ENCODE measurements at regions not wholly inside any gene's neighbourhood (a gene's known extent, or its start where the extent isn't known, plus 50 kb on each side); places are given as distances from the start of the nearest gene placed in this dataset.

DNA sequence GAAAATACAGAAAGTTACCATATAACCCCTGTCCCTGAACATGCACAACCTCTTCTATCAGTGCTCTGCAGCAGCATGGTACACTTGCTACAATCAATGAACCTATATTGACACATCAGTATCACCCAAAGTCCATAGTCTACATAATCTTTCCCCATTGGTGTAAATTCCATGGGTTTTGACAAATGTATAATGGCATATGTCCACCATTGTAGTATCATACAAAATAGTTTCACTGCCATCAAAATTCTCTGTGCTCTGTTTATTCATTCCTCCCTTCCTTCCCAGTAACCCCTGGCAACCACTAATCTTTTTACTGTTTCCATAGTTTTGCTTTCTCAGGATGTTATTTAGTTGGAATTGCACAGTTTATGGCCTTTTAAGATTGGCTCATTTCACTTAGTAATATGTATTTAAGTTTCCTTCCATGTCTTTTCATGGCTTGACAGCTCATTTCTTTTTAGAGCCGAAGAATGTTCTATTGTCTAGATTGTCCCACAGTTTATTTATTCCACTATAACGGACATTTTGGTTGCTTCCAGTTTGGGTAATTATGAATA, 1707.0 kb downstream of the EFNA5 start:
- no peaks in the 10 kb centered on the region for H3K4me1 ChIP-seq (ENCODE audit: insufficient read depth, low read length, poor library complexity, severe bottlenecking)
- DNase-seq (ENCODE audit: low spot score), result no peak
- H3K36me3 ChIP-seq (ENCODE audit: insufficient read depth, low read length, poor library complexity, severe bottlenecking), result no peaks in the 10 kb centered on the region
- no peaks in the 10 kb centered on the region for H3K9me3 ChIP-seq (ENCODE audit: low read depth, low read length, poor library complexity, severe bottlenecking)
- CTCF ChIA-PET, result no interaction called here
- no TSS peak for BruUV-seq (replicated peaks)
- TF ChIP-seq, protein P1, sequence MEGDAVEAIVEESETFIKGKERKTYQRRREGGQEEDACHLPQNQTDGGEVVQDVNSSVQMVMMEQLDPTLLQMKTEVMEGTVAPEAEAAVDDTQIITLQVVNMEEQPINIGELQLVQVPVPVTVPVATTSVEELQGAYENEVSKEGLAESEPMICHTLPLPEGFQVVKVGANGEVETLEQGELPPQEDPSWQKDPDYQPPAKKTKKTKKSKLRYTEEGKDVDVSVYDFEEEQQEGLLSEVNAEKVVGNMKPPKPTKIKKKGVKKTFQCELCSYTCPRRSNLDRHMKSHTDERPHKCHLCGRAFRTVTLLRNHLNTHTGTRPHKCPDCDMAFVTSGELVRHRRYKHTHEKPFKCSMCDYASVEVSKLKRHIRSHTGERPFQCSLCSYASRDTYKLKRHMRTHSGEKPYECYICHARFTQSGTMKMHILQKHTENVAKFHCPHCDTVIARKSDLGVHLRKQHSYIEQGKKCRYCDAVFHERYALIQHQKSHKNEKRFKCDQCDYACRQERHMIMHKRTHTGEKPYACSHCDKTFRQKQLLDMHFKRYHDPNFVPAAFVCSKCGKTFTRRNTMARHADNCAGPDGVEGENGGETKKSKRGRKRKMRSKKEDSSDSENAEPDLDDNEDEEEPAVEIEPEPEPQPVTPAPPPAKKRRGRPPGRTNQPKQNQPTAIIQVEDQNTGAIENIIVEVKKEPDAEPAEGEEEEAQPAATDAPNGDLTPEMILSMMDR (conservative IDR thresholded peaks at IDR 0.05; ENCODE audit: low read depth, low read length), result no peak
- no peak for TF ChIP-seq EZH2 (IDR thresholded peaks at IDR 0.05; ENCODE audit: borderline replicate concordance, low read depth, low read length, poor library complexity, severe bottlenecking)
- intact Hi-C loops (cut with micrococcal nuclease; ENCODE audit: unreplicated experiment), result no loop called here
- POLR2A ChIA-PET (ENCODE audit: low non-redundant PET), result no interaction called here
- H3K27me3 ChIP-seq (replicated peaks; ENCODE audit: insufficient read depth, low read depth, low read length, poor library complexity), result no peaks in the 10 kb centered on the region
- no peak overlapping the region for H3K4me3 ChIP-seq (ENCODE audit: low read depth, low read length, poor library complexity, severe bottlenecking)
- H3K27ac ChIP-seq (ENCODE audit: low read depth, low read length, poor library complexity, severe bottlenecking), result no peak overlapping the region

DNA sequence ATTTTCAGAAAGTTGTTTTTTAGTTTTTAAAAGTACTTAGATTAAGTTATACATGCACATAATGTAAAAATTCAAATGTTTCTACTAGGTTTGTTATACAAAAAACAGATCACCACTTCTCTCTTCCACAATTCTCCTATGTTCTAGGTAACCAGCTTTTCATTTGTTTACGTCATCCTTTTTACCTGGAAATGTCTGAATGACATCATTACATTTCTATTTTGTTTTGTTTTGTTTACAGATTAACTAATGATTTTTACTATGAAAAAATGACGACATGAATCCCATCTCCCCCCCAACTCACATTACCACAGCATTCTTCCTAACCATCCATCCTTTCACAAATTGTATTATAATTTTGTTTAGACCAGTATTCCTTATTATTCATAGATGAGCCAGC, 1709.2 kb downstream of the EFNA5 start:
- BruUV-seq (replicated peaks), result no TSS peak
- intact Hi-C loops (cut with micrococcal nuclease; ENCODE audit: unreplicated experiment), result no loop called here
- no peak overlapping the region for H3K4me3 ChIP-seq (ENCODE audit: low read depth, low read length, poor library complexity, severe bottlenecking)
- H3K27me3 ChIP-seq (replicated peaks; ENCODE audit: insufficient read depth, low read depth, low read length, poor library complexity), result no peaks in the 10 kb centered on the region
- H3K36me3 ChIP-seq (ENCODE audit: insufficient read depth, low read length, poor library complexity, severe bottlenecking), result no peaks in the 10 kb centered on the region
- ChIA-PET CTCF (no interaction called here), POLR2A (ENCODE audit: low non-redundant PET) (no interaction called here)
- no peaks in the 10 kb centered on the region for H3K4me1 ChIP-seq (ENCODE audit: insufficient read depth, low read length, poor library complexity, severe bottlenecking)
- H3K9me3 ChIP-seq (ENCODE audit: low read depth, low read length, poor library complexity, severe bottlenecking), result no peaks in the 10 kb centered on the region
- DNase-seq (ENCODE audit: low spot score), result no peak
- no peak overlapping the region for H3K27ac ChIP-seq (ENCODE audit: low read depth, low read length, poor library complexity, severe bottlenecking)
- TF ChIP-seq EZH2 (IDR thresholded peaks at IDR 0.05; ENCODE audit: borderline replicate concordance, low read depth, low read length, poor library complexity, severe bottlenecking), result no peak
- TF ChIP-seq, protein P1 (conservative IDR thresholded peaks at IDR 0.05; ENCODE audit: low read depth, low read length), result no peak

DNA sequence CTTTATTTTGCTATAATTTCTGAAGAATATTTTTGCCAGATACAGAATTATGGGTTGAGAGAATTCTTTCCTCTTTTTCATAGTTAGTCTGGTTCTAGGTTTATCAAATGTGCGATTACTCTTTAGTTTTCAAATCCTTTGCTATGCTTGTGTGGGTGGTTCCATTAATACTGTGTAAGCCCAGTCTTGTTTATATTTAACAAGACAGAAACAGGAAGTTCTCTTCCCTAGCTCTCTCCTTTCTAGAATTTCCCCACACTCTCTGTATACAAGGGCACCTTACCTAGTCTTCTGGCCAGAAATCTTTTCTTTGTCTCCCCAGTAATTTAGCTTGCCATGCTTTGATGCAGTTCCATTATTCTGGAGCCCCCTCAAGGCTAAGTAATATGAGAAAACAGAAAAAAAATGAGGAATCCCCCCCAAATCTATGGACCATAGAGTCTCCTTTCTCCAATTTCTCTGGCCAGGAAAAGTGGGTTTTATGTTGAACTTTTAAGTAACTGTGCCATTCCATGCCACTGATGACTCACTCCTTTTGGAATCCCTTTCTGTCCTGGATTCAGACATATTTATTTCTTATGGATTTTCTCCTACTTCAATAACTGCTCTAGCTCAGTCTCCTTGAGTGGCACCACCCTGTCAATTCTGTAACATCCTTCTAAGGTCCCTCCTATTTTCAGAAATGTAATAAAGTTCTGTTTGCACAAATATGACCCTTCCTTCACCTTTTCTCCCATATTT, 1714.1 kb downstream of the EFNA5 start:
- Histone ChIP-seq H3K9me3 (ENCODE audit: low read depth, low read length, poor library complexity, severe bottlenecking) (no peaks in the 10 kb centered on the region), H3K27me3 (replicated peaks; ENCODE audit: insufficient read depth, low read depth, low read length, poor library complexity) (no peaks in the 10 kb centered on the region), H3K36me3 (ENCODE audit: insufficient read depth, low read length, poor library complexity, severe bottlenecking) (no peaks in the 10 kb centered on the region), H3K4me3 (ENCODE audit: low read depth, low read length, poor library complexity, severe bottlenecking) (no peak overlapping the region), H3K4me1 (ENCODE audit: insufficient read depth, low read length, poor library complexity, severe bottlenecking) (peaks cover 22% of the 10 kb centered on the region), H3K27ac (ENCODE audit: low read depth, low read length, poor library complexity, severe bottlenecking) (no peak overlapping the region)
- BruUV-seq (replicated peaks), result no TSS peak
- intact Hi-C loops (cut with micrococcal nuclease; ENCODE audit: unreplicated experiment), result no loop called here
- CTCF ChIA-PET, result no interaction called here
- DNase-seq (ENCODE audit: low spot score), result no peak
- POLR2A ChIA-PET (ENCODE audit: low non-redundant PET), result no interaction called here
- TF ChIP-seq, protein P1 (conservative IDR thresholded peaks at IDR 0.05; ENCODE audit: low read depth, low read length), result no peak
- TF ChIP-seq EZH2 (IDR thresholded peaks at IDR 0.05; ENCODE audit: borderline replicate concordance, low read depth, low read length, poor library complexity, severe bottlenecking), result no peak

All from A673 (cell line).